WTC11 (cell line): ENCODE measurements at regions not wholly inside any gene's neighbourhood (a gene's known extent, or its start where the extent isn't known, plus 50 kb on each side); places are given as distances from the start of the nearest gene placed in this dataset.

ENCODE experiments used
- ATF1 ChIP-seq: sonication (generic); formaldehyde crosslinking; IDR thresholded peaks from 2 replicates; pipeline ENCODE4 v1.8.1; 2023; ENCODE audit warnings: mild to moderate bottlenecking, moderate library complexity, missing genetic modification reagents
- ATF2 ChIP-seq: sonication (generic); formaldehyde crosslinking; IDR thresholded peaks from 2 replicates; pipeline ENCODE4 v1.8.1; 2022; ENCODE audit warnings: low read depth, missing genetic modification reagents, borderline replicate concordance
- CTCF ChIP-seq: fragments of 200-600 bp; IDR thresholded peaks from 2 replicates; pipeline ENCODE4 v1.8.0; 2022; ENCODE audit warnings: antibody characterized with exemption
- GABPB1 ChIP-seq: sonication (generic); formaldehyde crosslinking; IDR thresholded peaks from 2 replicates; pipeline ENCODE4 v1.8.1; 2023; ENCODE audit warnings: mild to moderate bottlenecking, missing genetic modification reagents
- JAZF1 ChIP-seq: fragments of 250-450 bp; sonication (Bioruptor Pico); IDR thresholded peaks from 2 replicates; pipeline ENCODE4 v1.9.0; 2021; ENCODE audit warnings: moderate library complexity, mild to moderate bottlenecking, inconsistent platforms
- NFATC4 ChIP-seq: fragments of 250-450 bp; sonication (Bioruptor Pico); IDR thresholded peaks from 2 replicates; pipeline ENCODE4 v1.9.0; 2021; ENCODE audit warnings: mild to moderate bottlenecking
- NFYB ChIP-seq: sonication (generic); formaldehyde crosslinking; conservative IDR thresholded peaks from 2 replicates; pipeline ENCODE4 v1.8.0; 2022; ENCODE audit warnings: low read depth, missing genetic modification reagents
- USF2 ChIP-seq: sonication (generic); formaldehyde crosslinking; IDR thresholded peaks from 2 replicates; pipeline ENCODE4 v1.8.1; 2023; ENCODE audit warnings: mild to moderate bottlenecking, missing genetic modification reagents, moderate library complexity
- ZNF396 ChIP-seq: fragments of 250-450 bp; sonication (Bioruptor Pico); IDR thresholded peaks from 2 replicates; pipeline ENCODE4 v1.8.0; 2021; ENCODE audit warnings: mild to moderate bottlenecking, moderate library complexity, borderline replicate concordance
- ZNF512 ChIP-seq: sonication (generic); formaldehyde crosslinking; IDR thresholded peaks from 2 replicates; pipeline ENCODE4 v1.8.1; 2022; ENCODE audit warnings: missing genetic modification reagents, borderline replicate concordance

- no peak for TF ChIP-seq GABPB1 (CRISPR knock-in tag)
- TF ChIP-seq ZNF512, result no peak
- no peak for TF ChIP-seq CTCF
- TF ChIP-seq ATF2, result no peak
- no peak for TF ChIP-seq NFYB (CRISPR knock-in tag)
- TF ChIP-seq USF2 (CRISPR knock-in tag), result no peak
- TF ChIP-seq JAZF1 (CRISPR knock-in tag), result no peak
- TF ChIP-seq ZNF396 (CRISPR knock-in tag), result no peak
- TF ChIP-seq NFATC4 (CRISPR knock-in tag), result no peak
- no peak for TF ChIP-seq ATF1
These were observed 130.9 kb downstream of the NDUFA12 start for GRCh38 chr12:94872671-94872970.
